ENCODE measurements at regions not wholly inside any gene's neighbourhood (a gene's known extent, or its start where the extent isn't known, plus 50 kb on each side); places are given as distances from the start of the nearest gene placed in this dataset.

GRCh38 chr21:17693801-17694200 lies 81.1 kb upstream of the BTG3 start:
- no peak overlapping the region for H3K27ac ChIP-seq
- no peak for ATAC-seq
- H3K4me3 ChIP-seq = no peak overlapping the region
- H3K9me3 ChIP-seq = no peaks in the 10 kb centered on the region
- WGBS, 2 donors (ENCODE audit: low coverage in 1 of 2) = 81 to 84% methylated on average over 5 to 6 of the region's 8 CpGs
- TF ChIP-seq POLR2AphosphoS5 (IDR thresholded peaks at IDR 0.05) = no peak
- no peak for TF ChIP-seq EP300 (IDR thresholded peaks at IDR 0.05)
- no peak for TF ChIP-seq CTCF (IDR thresholded peaks at IDR 0.05)
- no peak for TF ChIP-seq POLR2A (IDR thresholded peaks at IDR 0.05)
- no peaks in the 10 kb centered on the region for H3K36me3 ChIP-seq
- no peaks in the 10 kb centered on the region for H3K27me3 ChIP-seq
- peaks cover 0 to 28% (median 3%) of the 10 kb centered on the region in 3 donors for H3K4me1 ChIP-seq

- WGBS, 2 donors (ENCODE audit: low coverage in 1 of 2) = 85 to 87% methylated on average over 1 of the region's 1 CpG
- Histone ChIP-seq H3K27ac (no peak overlapping the region), H3K9me3 (no peaks in the 10 kb centered on the region), H3K36me3 (no peaks in the 10 kb centered on the region), H3K27me3 (no peaks in the 10 kb centered on the region), H3K4me3 (no peak overlapping the region), H3K4me1 (peaks cover 0 to 30% (median 3%) of the 10 kb centered on the region in 3 donors)
- no peak for ATAC-seq
- TF ChIP-seq POLR2AphosphoS5 (IDR thresholded peaks at IDR 0.05) (no peak), CTCF (IDR thresholded peaks at IDR 0.05) (no peak), EP300 (IDR thresholded peaks at IDR 0.05) (no peak), POLR2A (IDR thresholded peaks at IDR 0.05) (no peak)
These were observed 77.4 kb upstream of the BTG3 start for GRCh38 chr21:17690078-17690494.

- no peak for ATAC-seq
- Histone ChIP-seq H3K4me1 (peaks cover 0 to 30% (median 3%) of the 10 kb centered on the region in 3 donors), H3K4me3 (no peak overlapping the region), H3K36me3 (no peaks in the 10 kb centered on the region), H3K27ac (no peak overlapping the region), H3K9me3 (no peaks in the 10 kb centered on the region), H3K27me3 (no peaks in the 10 kb centered on the region)
- 35 to 36% methylated on average over 3 to 6 of the region's 13 CpGs for WGBS, 2 donors (ENCODE audit: low coverage in 1 of 2)
- TF ChIP-seq EP300 (IDR thresholded peaks at IDR 0.05) (no peak), POLR2A (IDR thresholded peaks at IDR 0.05) (no peak), CTCF (IDR thresholded peaks at IDR 0.05) (peak in 1 of 4 experiments; percentile 16)
These were observed 76.5 kb upstream of the BTG3 start for GRCh38 chr21:17688912-17689874.

DNA sequence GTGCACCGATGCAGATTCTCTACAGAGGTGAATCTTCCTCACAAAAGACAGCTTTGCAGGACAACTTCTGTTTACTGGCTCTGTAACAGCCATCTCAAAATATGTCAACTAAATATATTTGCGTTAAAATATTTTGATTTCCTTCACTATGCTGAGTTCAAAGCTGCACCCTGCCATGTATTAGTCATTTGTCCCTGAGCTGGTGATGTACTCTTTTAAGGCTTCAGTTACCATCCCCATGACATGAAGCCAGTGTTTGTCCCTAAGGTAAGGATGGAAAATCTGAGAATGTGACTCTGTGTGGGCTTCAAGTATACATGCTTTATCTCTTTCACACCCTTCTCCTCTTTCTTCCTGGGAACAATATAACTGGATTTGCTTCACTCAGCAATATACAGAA lies 70.2 kb upstream of the BTG3 start:
- no peak overlapping the region for H3K27ac ChIP-seq
- no peaks in the 10 kb centered on the region for H3K36me3 ChIP-seq
- TF ChIP-seq CTCF (IDR thresholded peaks at IDR 0.05) (no peak), POLR2A (IDR thresholded peaks at IDR 0.05) (no peak), POLR2AphosphoS5 (IDR thresholded peaks at IDR 0.05) (no peak), EP300 (IDR thresholded peaks at IDR 0.05) (no peak)
- H3K4me3 ChIP-seq = no peak overlapping the region
- WGBS, 2 donors (ENCODE audit: low coverage in 1 of 2) = 50 to 78% methylated on average over 2 of the region's 2 CpGs
- H3K9me3 ChIP-seq = no peaks in the 10 kb centered on the region
- H3K27me3 ChIP-seq = no peaks in the 10 kb centered on the region
- ATAC-seq = no peak
- no peaks in the 10 kb centered on the region for H3K4me1 ChIP-seq

Data from gastroesophageal sphincter (tissue), 4 donors.